Left ventricle myocardium superior (tissue), 1 donor: ENCODE measurements at regions not wholly inside any gene's neighbourhood (a gene's known extent, or its start where the extent isn't known, plus 50 kb on each side); places are given as distances from the start of the nearest gene placed in this dataset.

Experiments used
- ATAC-seq: fragments of 200-7000 bp; cut with Tn5 transposase; one replicate; pipeline ENCODE4 v1.9.1; 2020; ENCODE audit warnings: mild to moderate bottlenecking, moderate library complexity
- DNase-seq: peaks from one replicate; pipeline ENCODE4 v3.0.0-alpha.2; 2020
- intact Hi-C: fragments of 100-400 bp; cut with micrococcal nuclease; formaldehyde crosslinking; loops from one replicate; pipeline ENCODE4 v1.11.0; 2022
- donor health status: DM: no; HTN: yes; CAD: no; lungs with severe emphysema.

- no peak for DNase-seq
These were observed 1071.2 kb upstream of the SLC10A2 start for GRCh38 chr13:104137416-104137815.

GRCh38 chr13:104132849-104133248, 1066.6 kb upstream of the SLC10A2 start:
- intact Hi-C loops, result no loop called here
- DNase-seq (no peak), ATAC-seq (no peak)

More at GRCh38 chr13:104137416-104137815, 1071.2 kb upstream of the SLC10A2 start:
- no peak for ATAC-seq
- intact Hi-C loops, result no loop called here

GRCh38 chr13:104114101-104114500, 1047.9 kb upstream of the SLC10A2 start:
- intact Hi-C loops, result no loop called here
- no peak for ATAC-seq
- DNase-seq, result no peak

GRCh38 chr13:104111031-104111430, 1044.8 kb upstream of the SLC10A2 start:
- DNase-seq (no peak), ATAC-seq (no peak)
- intact Hi-C loops, result no loop called here

GRCh38 chr13:104106705-104107393, 1040.6 kb upstream of the SLC10A2 start:
- intact Hi-C loops, result no loop called here
- ATAC-seq (no peak), DNase-seq (no peak)

GRCh38 chr13:104105418-104106355, 1039.5 kb upstream of the SLC10A2 start:
- ATAC-seq, result no peak
- intact Hi-C loops, result no loop called here
- no peak for DNase-seq

GRCh38 chr13:104099750-104100149, 1033.5 kb upstream of the SLC10A2 start:
- DNase-seq (no peak), ATAC-seq (no peak)
- intact Hi-C loops, result no loop called here

GRCh38 chr13:104098421-104098820, 1032.2 kb upstream of the SLC10A2 start:
- DNase-seq, result no peak
- intact Hi-C loops, result no loop called here
- ATAC-seq, result no peak

GRCh38 chr13:104086759-104087158, 1020.5 kb upstream of the SLC10A2 start:
- DNase-seq, result no peak
- no peak for ATAC-seq
- intact Hi-C loops, result no loop called here

- ATAC-seq (no peak), DNase-seq (no peak)
- intact Hi-C loops, result no loop called here
These were observed 1020.0 kb upstream of the SLC10A2 start for GRCh38 chr13:104086210-104086609.

- intact Hi-C loops, result no loop called here
- no peak for DNase-seq
- no peak for ATAC-seq
These were observed 1019.4 kb upstream of the SLC10A2 start for GRCh38 chr13:104085611-104086010.

- intact Hi-C loops, result no loop called here
- ATAC-seq (no peak), DNase-seq (no peak)
These were observed 1008.1 kb upstream of the SLC10A2 start for GRCh38 chr13:104074326-104074725.

GRCh38 chr13:104071806-104072205, 1005.6 kb upstream of the SLC10A2 start:
- DNase-seq, result no peak
- ATAC-seq, result no peak
- intact Hi-C loops, result no loop called here

- ATAC-seq (no peak), DNase-seq (no peak)
- intact Hi-C loops, result no loop called here
These were observed 999.1 kb upstream of the SLC10A2 start for GRCh38 chr13:104065328-104065727.

GRCh38 chr13:104057861-104058260, 991.6 kb upstream of the SLC10A2 start:
- ATAC-seq (no peak), DNase-seq (no peak)
- intact Hi-C loops, result no loop called here

- intact Hi-C loops, result no loop called here
- DNase-seq, result no peak
- ATAC-seq, result no peak
These were observed 979.7 kb upstream of the SLC10A2 start for GRCh38 chr13:104045907-104046306.

GRCh38 chr13:104043184-104043583, 977.0 kb upstream of the SLC10A2 start:
- ATAC-seq, result no peak
- DNase-seq, result no peak
- intact Hi-C loops, result no loop called here

GRCh38 chr13:104034891-104035290, 968.7 kb upstream of the SLC10A2 start:
- no peak for ATAC-seq
- intact Hi-C loops, result no loop called here
- DNase-seq, result no peak

- ATAC-seq, result peak; percentile 29
- no peak for DNase-seq
- intact Hi-C loops, result no loop called here
These were observed 959.1 kb upstream of the SLC10A2 start for GRCh38 chr13:104025303-104025702.

- intact Hi-C loops, result no loop called here
- DNase-seq (no peak), ATAC-seq (peak; percentile 64)
These were observed 958.4 kb upstream of the SLC10A2 start for GRCh38 chr13:104024416-104025170.
